Sigmoid colon (tissue), 6 donors: ENCODE measurements at regions not wholly inside any gene's neighbourhood (a gene's known extent, or its start where the extent isn't known, plus 50 kb on each side); places are given as distances from the start of the nearest gene placed in this dataset.

Experiments
- DNase-seq: peaks from one replicate; pipeline ENCODE4 v3.0.0-alpha.2; 2019
- H3K27ac ChIP-seq, 4 donors: fragments of 200-600 bp; sonication (generic); one replicate each; pipeline ENCODE4 v1.5.1; 2016 to 2019; ENCODE audit warnings: mild to moderate bottlenecking in 1 of 4
- H3K27me3 ChIP-seq, 3 donors: fragments of 200-600 bp; sonication (generic); one replicate each; pipeline ENCODE4 v1.5.1; 2019; ENCODE audit warnings: mild to moderate bottlenecking in 1 of 3
- H3K36me3 ChIP-seq, 4 donors: fragments of 200-600 bp; sonication (generic); one replicate each; pipeline ENCODE4 v1.5.1; 2016 to 2019
- H3K4me1 ChIP-seq, 4 donors: fragments of 200-600 bp; sonication (generic); one replicate each; pipeline ENCODE4 v1.5.1; 2017 to 2019
- H3K4me3 ChIP-seq, 4 donors: fragments of 200-600 bp; sonication (generic); one replicate each; pipeline ENCODE4 v1.5.1; 2017 to 2019; ENCODE audit warnings: mild to moderate bottlenecking in 2 of 4, moderate library complexity in 1 of 4
- H3K9me3 ChIP-seq, 4 donors: fragments of 200-600 bp in 3 of 4; sonication (generic) in 3 of 4; one replicate each; pipeline versions ENCODE4 v1.5.1 to v1.6.1; 2013 to 2019
- CTCF ChIP-seq, 4 experiments: fragments of 450-650 bp in 3 of 4; fragments of 200-600 bp in 1 of 4; IDR thresholded peaks; one replicate each; pipeline ENCODE4 v1.5.1; 2016 to 2019; ENCODE audit warnings: antibody characterized with exemption in 4 of 4, mild to moderate bottlenecking in 3 of 4, moderate library complexity in 2 of 4
- EP300 ChIP-seq, 4 donors: sonication (generic); formaldehyde crosslinking; IDR thresholded peaks; one replicate each; pipeline ENCODE4 v1.6.1; 2017; ENCODE audit warnings: antibody characterized with exemption in 4 of 4
- POLR2A ChIP-seq, 2 donors: fragments of 450-650 bp; IDR thresholded peaks; one replicate each; pipeline ENCODE4 v1.6.1; 2016; ENCODE audit warnings: antibody characterized with exemption in 2 of 2, mild to moderate bottlenecking in 2 of 2, moderate library complexity in 2 of 2
- POLR2AphosphoS5 ChIP-seq, 4 donors: sonication (generic); formaldehyde crosslinking; IDR thresholded peaks; one replicate each; pipeline ENCODE4 v1.6.1; 2017; ENCODE audit warnings: antibody characterized with exemption in 4 of 4
- WGBS, 2 donors: extraction: QIAGEN DNeasy Blood & Tissue Kit; methylation state at CpG; one replicate each; pipeline ENCODE4 v1.1.7; 2013; 5-methylcytosine and 5-hydroxymethylcytosine counted together
- intact Hi-C: fragments of 100-400 bp; cut with DNase I; formaldehyde crosslinking; loops from one replicate; pipeline ENCODE4 v1.15.1; 2023
- donor health status: healthy with polysubstance abuse.
- donor health status: healthy.

- 93 to 94% methylated on average over 5 of the region's 5 CpGs for WGBS, 2 donors
- Histone ChIP-seq H3K27me3 (no peaks in the 10 kb centered on the region), H3K27ac (no peak overlapping the region), H3K4me1 (no peaks in the 10 kb centered on the region), H3K9me3 (no peaks in the 10 kb centered on the region), H3K36me3 (no peaks in the 10 kb centered on the region), H3K4me3 (no peak overlapping the region)
- intact Hi-C loops, result no loop called here
- TF ChIP-seq EP300 (IDR thresholded peaks at IDR 0.05) (no peak), POLR2A (IDR thresholded peaks at IDR 0.05) (no peak), POLR2AphosphoS5 (IDR thresholded peaks at IDR 0.05) (no peak), CTCF (IDR thresholded peaks at IDR 0.05) (no peak)
- DNase-seq, result no peak
These were observed 123.7 kb downstream of the UFM1 start for GRCh38 chr13:38473305-38473704.

GRCh38 chr13:38477676-38478075 lies 128.0 kb downstream of the UFM1 start:
- no peak overlapping the region for H3K4me3 ChIP-seq
- no peak overlapping the region for H3K27ac ChIP-seq
- no peaks in the 10 kb centered on the region for H3K27me3 ChIP-seq
- intact Hi-C loops, result no loop called here
- no peak for DNase-seq
- 75 to 83% methylated on average over 2 of the region's 2 CpGs for WGBS, 2 donors
- no peaks in the 10 kb centered on the region for H3K9me3 ChIP-seq
- no peaks in the 10 kb centered on the region for H3K36me3 ChIP-seq
- no peaks in the 10 kb centered on the region for H3K4me1 ChIP-seq
- TF ChIP-seq CTCF (IDR thresholded peaks at IDR 0.05), result no peak
- no peak for TF ChIP-seq POLR2AphosphoS5 (IDR thresholded peaks at IDR 0.05)
- TF ChIP-seq POLR2A (IDR thresholded peaks at IDR 0.05), result no peak
- no peak for TF ChIP-seq EP300 (IDR thresholded peaks at IDR 0.05)

GRCh38 chr13:38483623-38484022 lies 134.0 kb downstream of the UFM1 start:
- no peaks in the 10 kb centered on the region for H3K4me1 ChIP-seq
- no peak overlapping the region for H3K27ac ChIP-seq
- intact Hi-C loops, result no loop called here
- 50 to 80% methylated on average over 1 of the region's 1 CpG for WGBS, 2 donors
- H3K9me3 ChIP-seq, result no peaks in the 10 kb centered on the region
- no peak for TF ChIP-seq CTCF (IDR thresholded peaks at IDR 0.05)
- TF ChIP-seq EP300 (IDR thresholded peaks at IDR 0.05), result no peak
- TF ChIP-seq POLR2A (IDR thresholded peaks at IDR 0.05), result no peak
- TF ChIP-seq POLR2AphosphoS5 (IDR thresholded peaks at IDR 0.05), result no peak
- no peak overlapping the region for H3K4me3 ChIP-seq
- DNase-seq, result no peak
- no peaks in the 10 kb centered on the region for H3K36me3 ChIP-seq
- H3K27me3 ChIP-seq, result no peaks in the 10 kb centered on the region

- Histone ChIP-seq H3K9me3 (no peaks in the 10 kb centered on the region), H3K4me3 (no peak overlapping the region), H3K27ac (no peak overlapping the region), H3K36me3 (no peaks in the 10 kb centered on the region), H3K27me3 (no peaks in the 10 kb centered on the region), H3K4me1 (no peaks in the 10 kb centered on the region)
- TF ChIP-seq POLR2A (IDR thresholded peaks at IDR 0.05) (no peak), CTCF (IDR thresholded peaks at IDR 0.05) (no peak), POLR2AphosphoS5 (IDR thresholded peaks at IDR 0.05) (no peak), EP300 (IDR thresholded peaks at IDR 0.05) (no peak)
- intact Hi-C loops, result no loop called here
- DNase-seq, result no peak
- 53 to 61% methylated on average over 3 of the region's 3 CpGs for WGBS, 2 donors
These were observed 141.0 kb downstream of the UFM1 start for GRCh38 chr13:38490657-38491056.

- Histone ChIP-seq H3K4me1 (no peaks in the 10 kb centered on the region), H3K36me3 (no peaks in the 10 kb centered on the region), H3K4me3 (no peak overlapping the region), H3K27me3 (no peaks in the 10 kb centered on the region), H3K9me3 (no peaks in the 10 kb centered on the region), H3K27ac (no peak overlapping the region)
- TF ChIP-seq POLR2AphosphoS5 (IDR thresholded peaks at IDR 0.05) (no peak), POLR2A (IDR thresholded peaks at IDR 0.05) (no peak), EP300 (IDR thresholded peaks at IDR 0.05) (no peak), CTCF (IDR thresholded peaks at IDR 0.05) (no peak)
- WGBS, 2 donors, result 54 to 69% methylated on average over 2 of the region's 2 CpGs
- DNase-seq, result no peak
- intact Hi-C loops, result no loop called here
These were observed 144.8 kb downstream of the UFM1 start for GRCh38 chr13:38494445-38494844.
